Panc1 (cell line): ENCODE measurements at regions not wholly inside any gene's neighbourhood (a gene's known extent, or its start where the extent isn't known, plus 50 kb on each side); places are given as distances from the start of the nearest gene placed in this dataset.

ENCODE experiments used
- ATAC-seq: fragments of 200-7000 bp; cut with Tn5 transposase; 2 replicates; pipeline ENCODE4 v1.9.1; 2020; ENCODE audit warnings: mild to moderate bottlenecking, moderate library complexity
- BruUV-seq: library from RNA; stranded (reverse); fragments of 400-500 nt; replicated peaks from 2 replicates; lab custom pipeline; 2021; lab: Mats Ljungman, UMichigan
- CTCF ChIA-PET: fragments of 300-600 bp; sonication (Branson Sonifier 250); formaldehyde crosslinking; loops from one replicate; lab custom pipeline; 2022; ENCODE audit warnings: antibody characterized with exemption; lab: Charles Lee
- POLR2A ChIA-PET: fragments of 300-600 bp; sonication (Branson Sonifier 250); formaldehyde crosslinking; loops from one replicate; lab custom pipeline; 2022; ENCODE audit warnings: antibody characterized with exemption; lab: Charles Lee
- DNase-seq: peaks from one replicate; pipeline ENCODE4 v3.0.0-alpha.2; 2010; ENCODE audit warnings: low read depth, low spot score
- H3K27ac ChIP-seq: 2 replicates; pipeline ENCODE4 v1.5.1; 2011; ENCODE audit warnings: mild to moderate bottlenecking, low read length, inconsistent platforms
- H3K27me3 ChIP-seq: fragments of 200-500 bp; sonication (Bioruptor generic); 2 replicates; pipeline ENCODE4 v1.6.0; 2014; ENCODE audit warnings: low read length, inconsistent platforms; ENCODE audit not compliant: control insufficient read depth, insufficient read depth
- H3K36me3 ChIP-seq: fragments of 200-500 bp; sonication (Bioruptor generic); 2 replicates; pipeline ENCODE4 v1.5.1; 2014; ENCODE audit warnings: inconsistent platforms, mild to moderate bottlenecking, low read length, moderate library complexity; ENCODE audit not compliant: control insufficient read depth, insufficient read depth
- H3K4me1 ChIP-seq: 2 replicates; pipeline ENCODE4 v1.5.1; 2011; ENCODE audit warnings: inconsistent platforms, mild to moderate bottlenecking, low read length, moderate library complexity; ENCODE audit not compliant: control insufficient read depth, insufficient read depth
- H3K4me3 ChIP-seq, 2 experiments: 2 replicates each; pipeline ENCODE4 v1.5.1; 2011 to 2012; ENCODE audit warnings: low read depth in 2 of 2, low read length in 2 of 2, mild to moderate bottlenecking in 2 of 2, inconsistent platforms in 1 of 2, moderate library complexity in 1 of 2
- H3K9me3 ChIP-seq: fragments of 200-500 bp; sonication (Bioruptor generic); 2 replicates; pipeline ENCODE4 v1.5.1; 2014; ENCODE audit warnings: low read depth, mild to moderate bottlenecking, inconsistent platforms, low read length, moderate library complexity; ENCODE audit not compliant: control insufficient read depth, insufficient read depth
- POLR2AphosphoS5 ChIP-seq: IDR thresholded peaks from 2 replicates; pipeline ENCODE4 v1.6.1; 2012; ENCODE audit warnings: mild to moderate bottlenecking, low read depth, low read length, moderate library complexity
- REST ChIP-seq, 2 experiments: IDR thresholded peaks; 2 replicates each; pipeline ENCODE4 v1.6.1; 2011 to 2012; ENCODE audit warnings: low read depth in 2 of 2, control low read depth in 1 of 2, low read length in 1 of 2, mild to moderate bottlenecking in 1 of 2, moderate library complexity in 1 of 2; ENCODE audit not compliant: insufficient read depth in 1 of 2
- SIN3A ChIP-seq: IDR thresholded peaks from 2 replicates; pipeline ENCODE4 v1.6.1; 2012; ENCODE audit warnings: low read depth, mild to moderate bottlenecking, low read length, moderate library complexity, borderline replicate concordance; ENCODE audit not compliant: insufficient read depth
- TCF7L2 ChIP-seq: IDR thresholded peaks from 2 replicates; pipeline ENCODE4 v1.6.1; 2011; ENCODE audit warnings: mild to moderate bottlenecking, low read depth, low read length, inconsistent platforms
- in situ Hi-C: cut with HindIII; loops from 2 replicates; pipeline ENCODE4 v1.10.0; 2016; ENCODE audit warnings: low sequenced_read_pairs, low pct_unique_long_range_greater_than_20kb
- intact Hi-C: fragments of 100-400 bp; cut with micrococcal nuclease; formaldehyde crosslinking; loops from one replicate; pipeline ENCODE4 v1.10.0; 2022; ENCODE audit not compliant: unreplicated experiment
- TF ChIP-seq, protein P1 (sequence below): fragments of 450-650 bp; IDR thresholded peaks from 2 replicates; pipeline ENCODE4 v1.5.1; 2017; ENCODE audit warnings: mild to moderate bottlenecking

GRCh38 chrX:83416273-83416672, 91.8 kb upstream of the POU3F4 start:
- DNase-seq (no peak), ATAC-seq (no peak)
- in situ Hi-C loops, result no loop called here
- Histone ChIP-seq H3K27ac (no peak overlapping the region), H3K4me1 (no peaks in the 10 kb centered on the region), H3K9me3 (no peaks in the 10 kb centered on the region), H3K36me3 (no peaks in the 10 kb centered on the region), H3K4me3 (no peak overlapping the region), H3K27me3 (no peaks in the 10 kb centered on the region)
- POLR2A ChIA-PET, result no interaction called here
- CTCF ChIA-PET, result no interaction called here
- BruUV-seq, result no TSS peak
- intact Hi-C loops, result no loop called here
- no peak for TF ChIP-seq POLR2AphosphoS5
- TF ChIP-seq, protein P1, sequence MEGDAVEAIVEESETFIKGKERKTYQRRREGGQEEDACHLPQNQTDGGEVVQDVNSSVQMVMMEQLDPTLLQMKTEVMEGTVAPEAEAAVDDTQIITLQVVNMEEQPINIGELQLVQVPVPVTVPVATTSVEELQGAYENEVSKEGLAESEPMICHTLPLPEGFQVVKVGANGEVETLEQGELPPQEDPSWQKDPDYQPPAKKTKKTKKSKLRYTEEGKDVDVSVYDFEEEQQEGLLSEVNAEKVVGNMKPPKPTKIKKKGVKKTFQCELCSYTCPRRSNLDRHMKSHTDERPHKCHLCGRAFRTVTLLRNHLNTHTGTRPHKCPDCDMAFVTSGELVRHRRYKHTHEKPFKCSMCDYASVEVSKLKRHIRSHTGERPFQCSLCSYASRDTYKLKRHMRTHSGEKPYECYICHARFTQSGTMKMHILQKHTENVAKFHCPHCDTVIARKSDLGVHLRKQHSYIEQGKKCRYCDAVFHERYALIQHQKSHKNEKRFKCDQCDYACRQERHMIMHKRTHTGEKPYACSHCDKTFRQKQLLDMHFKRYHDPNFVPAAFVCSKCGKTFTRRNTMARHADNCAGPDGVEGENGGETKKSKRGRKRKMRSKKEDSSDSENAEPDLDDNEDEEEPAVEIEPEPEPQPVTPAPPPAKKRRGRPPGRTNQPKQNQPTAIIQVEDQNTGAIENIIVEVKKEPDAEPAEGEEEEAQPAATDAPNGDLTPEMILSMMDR, result peak; percentile 21; the same call in 1 of the 2 replicates
- TF ChIP-seq REST (IDR thresholded peaks at IDR 0.05; ENCODE audit: insufficient read depth in 1 of 2, low read depth in 2 of 2, low read length in 1 of 2), result no peak

- in situ Hi-C loops, result no loop called here
- Histone ChIP-seq H3K9me3 (no peaks in the 10 kb centered on the region), H3K4me3 (no peak overlapping the region), H3K36me3 (no peaks in the 10 kb centered on the region), H3K27me3 (no peaks in the 10 kb centered on the region), H3K27ac (no peak overlapping the region), H3K4me1 (no peaks in the 10 kb centered on the region)
- intact Hi-C loops, result no loop called here
- ATAC-seq (no peak), DNase-seq (no peak)
- TF ChIP-seq SIN3A (no peak), TCF7L2 (no peak), REST (IDR thresholded peaks at IDR 0.05; ENCODE audit: insufficient read depth in 1 of 2, low read depth in 2 of 2, low read length in 1 of 2) (no peak), POLR2AphosphoS5 (no peak)
- TF ChIP-seq, protein P1, result no peak
- BruUV-seq, result no TSS peak
- ChIA-PET POLR2A (no interaction called here), CTCF (no interaction called here)
Observed at GRCh38 chrX:83419030-83419792, 88.9 kb upstream of the POU3F4 start.
